ENCODE measurements at regions not wholly inside any gene's neighbourhood (a gene's known extent, or its start where the extent isn't known, plus 50 kb on each side); places are given as distances from the start of the nearest gene placed in this dataset.

DNA sequence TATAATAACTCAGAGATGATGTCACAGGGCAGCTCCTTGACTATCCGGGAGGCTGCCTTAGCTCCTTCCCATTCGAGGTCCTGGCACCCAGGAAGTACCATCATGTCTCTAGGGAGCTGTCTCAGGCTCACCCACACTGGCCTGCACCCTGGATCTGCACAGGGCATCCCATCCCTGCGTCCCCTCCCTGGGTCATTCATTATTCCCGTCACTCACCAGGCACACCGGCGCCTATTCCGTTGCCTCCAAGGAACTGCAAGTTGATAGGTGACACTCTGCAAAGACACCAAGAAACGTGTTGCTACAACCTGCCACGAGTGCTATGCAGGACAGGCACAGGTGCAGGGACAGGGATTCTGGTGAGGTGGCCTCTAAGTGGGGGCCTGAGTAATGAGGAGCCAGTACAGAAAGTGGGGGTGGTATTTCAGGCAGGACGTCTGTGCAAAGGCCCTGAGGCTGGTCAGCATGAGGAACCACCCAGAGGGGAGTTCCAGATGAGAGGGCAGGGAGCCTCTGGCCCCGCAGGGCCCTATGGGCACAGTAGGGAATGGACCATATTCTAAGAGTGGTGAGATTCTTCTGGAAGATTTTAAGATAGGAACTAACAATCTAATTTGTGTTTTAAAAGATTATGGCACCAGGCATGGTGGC, 71.6 kb upstream of the SHANK2 start:
- Histone ChIP-seq H3K27ac (replicated peaks) (no peak overlapping the region), H3K27me3 (ENCODE audit: insufficient read depth, poor library complexity, severe bottlenecking) (no peaks in the 10 kb centered on the region), H3K4me3 (replicated peaks; ENCODE audit: insufficient read depth, low read length) (no peak overlapping the region)
- TF ChIP-seq GABPA (IDR thresholded peaks at IDR 0.05; ENCODE audit: low read depth): no peak
- TF ChIP-seq POLR2AphosphoS5 (IDR thresholded peaks at IDR 0.05; ENCODE audit: low read depth): no peak
- TF ChIP-seq SPI1 (IDR thresholded peaks at IDR 0.05; ENCODE audit: borderline replicate concordance, low read depth): no peak
- TF ChIP-seq, protein P1, sequence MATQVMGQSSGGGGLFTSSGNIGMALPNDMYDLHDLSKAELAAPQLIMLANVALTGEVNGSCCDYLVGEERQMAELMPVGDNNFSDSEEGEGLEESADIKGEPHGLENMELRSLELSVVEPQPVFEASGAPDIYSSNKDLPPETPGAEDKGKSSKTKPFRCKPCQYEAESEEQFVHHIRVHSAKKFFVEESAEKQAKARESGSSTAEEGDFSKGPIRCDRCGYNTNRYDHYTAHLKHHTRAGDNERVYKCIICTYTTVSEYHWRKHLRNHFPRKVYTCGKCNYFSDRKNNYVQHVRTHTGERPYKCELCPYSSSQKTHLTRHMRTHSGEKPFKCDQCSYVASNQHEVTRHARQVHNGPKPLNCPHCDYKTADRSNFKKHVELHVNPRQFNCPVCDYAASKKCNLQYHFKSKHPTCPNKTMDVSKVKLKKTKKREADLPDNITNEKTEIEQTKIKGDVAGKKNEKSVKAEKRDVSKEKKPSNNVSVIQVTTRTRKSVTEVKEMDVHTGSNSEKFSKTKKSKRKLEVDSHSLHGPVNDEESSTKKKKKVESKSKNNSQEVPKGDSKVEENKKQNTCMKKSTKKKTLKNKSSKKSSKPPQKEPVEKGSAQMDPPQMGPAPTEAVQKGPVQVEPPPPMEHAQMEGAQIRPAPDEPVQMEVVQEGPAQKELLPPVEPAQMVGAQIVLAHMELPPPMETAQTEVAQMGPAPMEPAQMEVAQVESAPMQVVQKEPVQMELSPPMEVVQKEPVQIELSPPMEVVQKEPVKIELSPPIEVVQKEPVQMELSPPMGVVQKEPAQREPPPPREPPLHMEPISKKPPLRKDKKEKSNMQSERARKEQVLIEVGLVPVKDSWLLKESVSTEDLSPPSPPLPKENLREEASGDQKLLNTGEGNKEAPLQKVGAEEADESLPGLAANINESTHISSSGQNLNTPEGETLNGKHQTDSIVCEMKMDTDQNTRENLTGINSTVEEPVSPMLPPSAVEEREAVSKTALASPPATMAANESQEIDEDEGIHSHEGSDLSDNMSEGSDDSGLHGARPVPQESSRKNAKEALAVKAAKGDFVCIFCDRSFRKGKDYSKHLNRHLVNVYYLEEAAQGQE (IDR thresholded peaks at IDR 0.05; ENCODE audit: insufficient replicate concordance, low read depth): no peak
- TF ChIP-seq CTCF (IDR thresholded peaks at IDR 0.05; ENCODE audit: insufficient read depth, low read length): no peak
- DNase-seq (ENCODE audit: low read depth in 1 of 2, low spot score in 1 of 2): no peak

DNA sequence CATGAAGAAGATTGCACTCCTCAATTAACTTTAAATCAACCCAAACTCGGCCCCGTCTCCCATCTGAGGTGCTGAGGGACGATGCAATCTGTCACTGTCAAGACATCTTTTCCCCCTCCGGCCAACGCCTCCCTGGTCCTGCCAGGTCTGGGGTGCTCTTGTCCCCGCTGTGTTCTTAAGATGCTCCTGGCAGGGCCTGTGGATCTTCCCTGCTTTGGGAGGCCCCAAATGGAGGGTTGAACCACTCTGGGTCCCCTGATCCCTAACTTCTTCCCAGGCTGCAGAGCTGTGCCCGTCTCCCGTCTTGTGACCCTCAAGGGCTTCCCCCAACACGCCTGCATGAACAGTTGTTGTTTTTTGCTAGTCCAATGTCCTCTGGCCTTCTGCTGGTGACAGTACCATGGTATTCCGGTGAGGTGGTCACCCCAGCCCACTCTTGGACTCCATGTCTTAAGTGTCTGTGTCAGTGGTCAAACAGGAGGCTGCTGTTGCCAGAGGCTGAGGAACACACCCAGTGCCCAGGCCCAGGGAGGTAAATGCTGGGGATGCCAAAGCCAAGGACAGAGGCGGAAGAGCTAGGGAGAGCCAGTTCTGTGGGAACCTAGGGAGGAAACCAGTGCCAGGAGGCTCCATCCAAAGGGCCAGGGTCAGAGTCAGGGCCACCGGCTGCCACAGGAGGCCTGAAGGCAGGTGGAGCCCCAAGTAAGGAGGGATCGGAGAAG, 70.6 kb upstream of the SHANK2 start:
- Histone ChIP-seq H3K27ac (replicated peaks) (no peak overlapping the region), H3K27me3 (ENCODE audit: insufficient read depth, poor library complexity, severe bottlenecking) (no peaks in the 10 kb centered on the region), H3K4me3 (replicated peaks; ENCODE audit: insufficient read depth, low read length) (no peak overlapping the region)
- no peak for DNase-seq (ENCODE audit: low read depth in 1 of 2, low spot score in 1 of 2)
- no peak for TF ChIP-seq POLR2AphosphoS5 (IDR thresholded peaks at IDR 0.05; ENCODE audit: low read depth)
- TF ChIP-seq GABPA (IDR thresholded peaks at IDR 0.05; ENCODE audit: low read depth): no peak
- TF ChIP-seq, protein P1 (IDR thresholded peaks at IDR 0.05; ENCODE audit: insufficient replicate concordance, low read depth): no peak
- no peak for TF ChIP-seq SPI1 (IDR thresholded peaks at IDR 0.05; ENCODE audit: borderline replicate concordance, low read depth)
- no peak for TF ChIP-seq CTCF (IDR thresholded peaks at IDR 0.05; ENCODE audit: insufficient read depth, low read length)

GRCh38 chr11:71322192-71322735, 69.9 kb upstream of the SHANK2 start:
- H3K4me3 ChIP-seq (replicated peaks; ENCODE audit: insufficient read depth, low read length): no peak overlapping the region
- no peaks in the 10 kb centered on the region for H3K27me3 ChIP-seq (ENCODE audit: insufficient read depth, poor library complexity, severe bottlenecking)
- H3K27ac ChIP-seq (replicated peaks): no peak overlapping the region
- DNase-seq (ENCODE audit: low read depth in 1 of 2, low spot score in 1 of 2): no peak
- TF ChIP-seq, protein P1 (IDR thresholded peaks at IDR 0.05; ENCODE audit: insufficient replicate concordance, low read depth): no peak
- TF ChIP-seq GABPA (IDR thresholded peaks at IDR 0.05; ENCODE audit: low read depth) (no peak), POLR2AphosphoS5 (IDR thresholded peaks at IDR 0.05; ENCODE audit: low read depth) (no peak), SPI1 (IDR thresholded peaks at IDR 0.05; ENCODE audit: borderline replicate concordance, low read depth) (no peak), CTCF (IDR thresholded peaks at IDR 0.05; ENCODE audit: insufficient read depth, low read length) (no peak)

All from HL-60 (cell line).